ENCODE measurements at regions not wholly inside any gene's neighbourhood (a gene's known extent, or its start where the extent isn't known, plus 50 kb on each side); places are given as distances from the start of the nearest gene placed in this dataset.

DNA sequence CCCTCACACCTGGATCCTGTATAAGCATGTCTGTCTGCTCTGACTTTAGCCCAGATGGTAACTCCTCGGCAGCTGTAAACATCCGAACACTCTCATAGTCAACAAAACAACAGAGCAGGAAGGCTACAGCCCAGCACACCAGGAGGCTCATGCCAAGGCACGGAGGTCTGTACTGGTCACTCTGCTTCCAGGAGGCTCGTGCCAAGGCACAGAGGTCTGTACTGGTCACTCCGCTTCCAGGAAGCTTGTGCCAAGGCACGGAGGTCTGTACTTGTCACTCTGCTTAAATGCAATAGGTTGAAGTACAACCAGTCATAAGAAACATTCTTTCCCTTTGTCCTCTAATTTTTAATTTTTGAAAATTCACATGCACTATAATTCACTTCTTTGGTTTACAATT lies 190.1 kb upstream of the CDH4 start:
- Mint-ChIP-seq H3K27ac (ENCODE audit: low read depth, unreplicated experiment) (no peak overlapping the region), H3K4me3 (ENCODE audit: unreplicated experiment) (no peak overlapping the region), H3K9me3 (ENCODE audit: unreplicated experiment) (no peaks in the 10 kb centered on the region), H3K36me3 (ENCODE audit: insufficient read depth, unreplicated experiment) (no peaks in the 10 kb centered on the region), H3K27me3 (ENCODE audit: insufficient read depth, unreplicated experiment) (peaks cover 92% of the 10 kb centered on the region), H3K4me1 (ENCODE audit: insufficient read depth, unreplicated experiment) (no peaks in the 10 kb centered on the region)
- TF ChIP-seq, protein P1, sequence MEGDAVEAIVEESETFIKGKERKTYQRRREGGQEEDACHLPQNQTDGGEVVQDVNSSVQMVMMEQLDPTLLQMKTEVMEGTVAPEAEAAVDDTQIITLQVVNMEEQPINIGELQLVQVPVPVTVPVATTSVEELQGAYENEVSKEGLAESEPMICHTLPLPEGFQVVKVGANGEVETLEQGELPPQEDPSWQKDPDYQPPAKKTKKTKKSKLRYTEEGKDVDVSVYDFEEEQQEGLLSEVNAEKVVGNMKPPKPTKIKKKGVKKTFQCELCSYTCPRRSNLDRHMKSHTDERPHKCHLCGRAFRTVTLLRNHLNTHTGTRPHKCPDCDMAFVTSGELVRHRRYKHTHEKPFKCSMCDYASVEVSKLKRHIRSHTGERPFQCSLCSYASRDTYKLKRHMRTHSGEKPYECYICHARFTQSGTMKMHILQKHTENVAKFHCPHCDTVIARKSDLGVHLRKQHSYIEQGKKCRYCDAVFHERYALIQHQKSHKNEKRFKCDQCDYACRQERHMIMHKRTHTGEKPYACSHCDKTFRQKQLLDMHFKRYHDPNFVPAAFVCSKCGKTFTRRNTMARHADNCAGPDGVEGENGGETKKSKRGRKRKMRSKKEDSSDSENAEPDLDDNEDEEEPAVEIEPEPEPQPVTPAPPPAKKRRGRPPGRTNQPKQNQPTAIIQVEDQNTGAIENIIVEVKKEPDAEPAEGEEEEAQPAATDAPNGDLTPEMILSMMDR (IDR thresholded peaks at IDR 0.05; ENCODE audit: unreplicated experiment) = no peak
- no TSS peak for BruUV-seq (replicated peaks)
- DNase-seq (ENCODE audit: unreplicated experiment) = no peak
- intact Hi-C loops (cut with micrococcal nuclease) = no loop called here
- POLR2A ChIA-PET = no interaction called here
- CTCF ChIA-PET = no interaction called here

DNA sequence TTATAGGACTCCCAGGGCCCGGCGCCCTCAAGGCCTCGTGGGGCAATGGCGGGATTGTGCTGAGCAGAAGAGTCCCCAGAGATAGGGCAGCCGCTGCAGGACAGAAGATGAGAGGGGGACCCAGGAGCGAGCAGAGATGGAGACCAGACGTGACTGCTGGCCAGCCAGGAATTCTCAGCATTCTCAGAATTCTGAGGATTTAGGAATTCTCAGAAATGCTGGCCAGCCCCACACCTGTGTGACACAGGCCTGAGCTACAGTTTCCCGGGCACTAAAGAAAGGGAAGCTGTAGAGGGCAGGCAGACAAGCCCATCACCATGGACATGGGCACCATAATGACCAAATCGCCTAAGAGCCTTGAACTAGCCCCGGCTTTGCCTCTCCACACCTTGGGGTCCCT lies 186.2 kb upstream of the CDH4 start:
- CTCF ChIA-PET = no interaction called here
- no peaks in the 10 kb centered on the region for H3K4me1 Mint-ChIP-seq (ENCODE audit: insufficient read depth, unreplicated experiment)
- peaks cover 94% of the 10 kb centered on the region for H3K27me3 Mint-ChIP-seq (ENCODE audit: insufficient read depth, unreplicated experiment)
- no TSS peak for BruUV-seq (replicated peaks)
- H3K9me3 Mint-ChIP-seq (ENCODE audit: unreplicated experiment) = no peaks in the 10 kb centered on the region
- H3K4me3 Mint-ChIP-seq (ENCODE audit: unreplicated experiment) = no peak overlapping the region
- no peak for DNase-seq (ENCODE audit: unreplicated experiment)
- POLR2A ChIA-PET = no interaction called here
- no peak overlapping the region for H3K27ac Mint-ChIP-seq (ENCODE audit: low read depth, unreplicated experiment)
- intact Hi-C loops (cut with micrococcal nuclease) = no loop called here
- TF ChIP-seq, protein P1 (IDR thresholded peaks at IDR 0.05; ENCODE audit: unreplicated experiment) = no peak
- no peaks in the 10 kb centered on the region for H3K36me3 Mint-ChIP-seq (ENCODE audit: insufficient read depth, unreplicated experiment)

DNA sequence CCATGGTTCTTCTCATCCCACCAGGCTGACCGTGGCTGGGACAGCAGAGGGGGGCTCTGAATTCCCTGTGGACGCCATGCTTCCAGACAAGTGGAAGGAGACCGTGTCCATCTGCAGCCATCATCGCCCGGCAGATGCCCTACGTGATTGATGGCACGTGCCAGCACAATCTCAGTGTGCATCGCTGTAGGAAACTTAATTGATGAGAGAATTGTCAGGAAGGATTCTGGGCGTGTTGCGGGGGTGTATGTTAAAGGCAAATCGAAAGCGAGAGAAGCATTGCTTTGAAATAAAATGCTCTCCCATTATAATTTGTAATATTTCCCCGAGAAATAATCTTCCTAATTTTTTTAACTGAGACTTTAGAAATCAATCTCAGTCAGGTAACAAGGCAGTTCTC lies 185.5 kb upstream of the CDH4 start:
- POLR2A ChIA-PET = no interaction called here
- peaks cover 94% of the 10 kb centered on the region for H3K27me3 Mint-ChIP-seq (ENCODE audit: insufficient read depth, unreplicated experiment)

DNA sequence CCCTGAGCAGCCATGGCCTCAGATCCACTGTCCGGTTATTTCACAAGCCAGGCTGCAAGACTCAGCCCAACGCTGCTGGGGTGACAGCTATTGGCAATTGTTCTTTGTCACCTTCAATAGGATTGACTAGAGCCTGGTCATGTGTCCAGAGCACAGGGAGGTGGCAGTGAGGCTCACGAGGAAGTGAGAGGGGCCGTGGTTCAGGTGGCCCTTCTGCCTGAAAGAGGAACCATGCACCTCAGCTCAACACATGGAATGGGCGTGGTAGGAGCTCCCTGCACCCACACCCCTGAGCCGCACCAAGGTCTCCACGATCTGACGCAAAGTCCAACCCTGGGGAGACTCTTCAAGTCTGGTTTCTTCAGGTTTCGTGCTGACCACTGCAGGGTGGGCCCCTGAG lies 184.8 kb upstream of the CDH4 start:
- intact Hi-C loops (cut with micrococcal nuclease) = no loop called here
- BruUV-seq (replicated peaks) = no TSS peak
- H3K27ac Mint-ChIP-seq (ENCODE audit: low read depth, unreplicated experiment) = no peak overlapping the region
- no peak overlapping the region for H3K4me3 Mint-ChIP-seq (ENCODE audit: unreplicated experiment)
- DNase-seq (ENCODE audit: unreplicated experiment) = no peak
- peaks cover 94% of the 10 kb centered on the region for H3K27me3 Mint-ChIP-seq (ENCODE audit: insufficient read depth, unreplicated experiment)
- no peaks in the 10 kb centered on the region for H3K36me3 Mint-ChIP-seq (ENCODE audit: insufficient read depth, unreplicated experiment)
- no peaks in the 10 kb centered on the region for H3K4me1 Mint-ChIP-seq (ENCODE audit: insufficient read depth, unreplicated experiment)
- TF ChIP-seq, protein P1 (IDR thresholded peaks at IDR 0.05; ENCODE audit: unreplicated experiment) = no peak
- H3K9me3 Mint-ChIP-seq (ENCODE audit: unreplicated experiment) = no peaks in the 10 kb centered on the region
- CTCF ChIA-PET = no interaction called here
- POLR2A ChIA-PET = no interaction called here

More for the DNA sequence above, 185.5 kb upstream of the CDH4 start:
- Mint-ChIP-seq H3K4me1 (ENCODE audit: insufficient read depth, unreplicated experiment) (no peaks in the 10 kb centered on the region), H3K4me3 (ENCODE audit: unreplicated experiment) (no peak overlapping the region), H3K9me3 (ENCODE audit: unreplicated experiment) (no peaks in the 10 kb centered on the region), H3K27ac (ENCODE audit: low read depth, unreplicated experiment) (no peak overlapping the region), H3K36me3 (ENCODE audit: insufficient read depth, unreplicated experiment) (no peaks in the 10 kb centered on the region)
- TF ChIP-seq, protein P1 (IDR thresholded peaks at IDR 0.05; ENCODE audit: unreplicated experiment) = no peak
- intact Hi-C loops (cut with micrococcal nuclease) = no loop called here
- no peak for DNase-seq (ENCODE audit: unreplicated experiment)
- no TSS peak for BruUV-seq (replicated peaks)
- CTCF ChIA-PET = no interaction called here
